Progenitor cell of endocrine pancreas (in vitro differentiated cells): ENCODE measurements at regions not wholly inside any gene's neighbourhood (a gene's known extent, or its start where the extent isn't known, plus 50 kb on each side); places are given as distances from the start of the nearest gene placed in this dataset.

ENCODE experiments used
- DNase-seq: peaks from one replicate; pipeline ENCODE4 v3.0.0; 2021; ENCODE audit warnings: low spot score; ENCODE audit not compliant: unreplicated experiment
- H3K27ac Mint-ChIP-seq: 2 replicates; pipeline ENCODE4 v1.8.0; 2021; ENCODE audit warnings: mild to moderate bottlenecking, moderate library complexity, mixed read lengths
- H3K27me3 Mint-ChIP-seq: 2 replicates; pipeline ENCODE4 v1.8.0; 2021; ENCODE audit warnings: mixed read lengths
- H3K36me3 Mint-ChIP-seq: 2 replicates; pipeline ENCODE4 v1.8.0; 2022; ENCODE audit warnings: mixed read lengths; ENCODE audit not compliant: insufficient read depth
- H3K4me1 Mint-ChIP-seq: 2 replicates; pipeline ENCODE4 v1.8.0; 2021; ENCODE audit warnings: low read depth, mixed read lengths
- H3K4me3 Mint-ChIP-seq: 2 replicates; pipeline ENCODE4 v1.8.0; 2021; ENCODE audit warnings: low read depth, mild to moderate bottlenecking, moderate library complexity, mixed read lengths
- H3K9me3 Mint-ChIP-seq: 2 replicates; pipeline ENCODE4 v1.8.0; 2021; ENCODE audit warnings: low read depth, mixed read lengths
- TF ChIP-seq, protein P1 (sequence below): fragments of 200-600 bp; sonication (generic); IDR thresholded peaks from one replicate; pipeline ENCODE4 v1.5.0; 2021; ENCODE audit warnings: antibody characterized with exemption, mild to moderate bottlenecking; ENCODE audit not compliant: unreplicated experiment

DNA sequence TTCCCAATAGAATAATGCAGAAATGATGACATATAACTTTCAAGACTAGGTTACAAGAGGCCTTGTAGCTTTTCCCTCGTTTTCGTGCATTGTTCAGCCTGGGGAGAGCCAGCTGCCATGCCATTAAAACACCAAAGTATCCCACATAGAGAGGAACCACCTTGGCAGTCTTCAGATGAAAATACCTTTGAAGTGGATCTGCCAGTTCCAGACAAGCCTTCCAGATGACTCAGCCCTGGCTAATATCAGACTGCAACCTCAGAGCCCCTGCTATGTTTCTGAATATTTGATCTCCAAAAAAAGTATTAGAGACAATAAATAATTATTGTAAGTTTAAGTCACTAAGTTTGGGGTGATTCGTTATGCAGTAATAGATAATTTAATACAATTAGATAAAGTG is 294.3 kb upstream of the GBE1 start:
- TF ChIP-seq, protein P1, sequence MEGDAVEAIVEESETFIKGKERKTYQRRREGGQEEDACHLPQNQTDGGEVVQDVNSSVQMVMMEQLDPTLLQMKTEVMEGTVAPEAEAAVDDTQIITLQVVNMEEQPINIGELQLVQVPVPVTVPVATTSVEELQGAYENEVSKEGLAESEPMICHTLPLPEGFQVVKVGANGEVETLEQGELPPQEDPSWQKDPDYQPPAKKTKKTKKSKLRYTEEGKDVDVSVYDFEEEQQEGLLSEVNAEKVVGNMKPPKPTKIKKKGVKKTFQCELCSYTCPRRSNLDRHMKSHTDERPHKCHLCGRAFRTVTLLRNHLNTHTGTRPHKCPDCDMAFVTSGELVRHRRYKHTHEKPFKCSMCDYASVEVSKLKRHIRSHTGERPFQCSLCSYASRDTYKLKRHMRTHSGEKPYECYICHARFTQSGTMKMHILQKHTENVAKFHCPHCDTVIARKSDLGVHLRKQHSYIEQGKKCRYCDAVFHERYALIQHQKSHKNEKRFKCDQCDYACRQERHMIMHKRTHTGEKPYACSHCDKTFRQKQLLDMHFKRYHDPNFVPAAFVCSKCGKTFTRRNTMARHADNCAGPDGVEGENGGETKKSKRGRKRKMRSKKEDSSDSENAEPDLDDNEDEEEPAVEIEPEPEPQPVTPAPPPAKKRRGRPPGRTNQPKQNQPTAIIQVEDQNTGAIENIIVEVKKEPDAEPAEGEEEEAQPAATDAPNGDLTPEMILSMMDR, result no peak
- no peaks in the 10 kb centered on the region for H3K9me3 Mint-ChIP-seq
- no peak for DNase-seq
- H3K27ac Mint-ChIP-seq, result no peak overlapping the region
- H3K4me1 Mint-ChIP-seq, result no peaks in the 10 kb centered on the region
- no peaks in the 10 kb centered on the region for H3K27me3 Mint-ChIP-seq
- no peaks in the 10 kb centered on the region for H3K36me3 Mint-ChIP-seq
- H3K4me3 Mint-ChIP-seq, result no peak overlapping the region

DNA sequence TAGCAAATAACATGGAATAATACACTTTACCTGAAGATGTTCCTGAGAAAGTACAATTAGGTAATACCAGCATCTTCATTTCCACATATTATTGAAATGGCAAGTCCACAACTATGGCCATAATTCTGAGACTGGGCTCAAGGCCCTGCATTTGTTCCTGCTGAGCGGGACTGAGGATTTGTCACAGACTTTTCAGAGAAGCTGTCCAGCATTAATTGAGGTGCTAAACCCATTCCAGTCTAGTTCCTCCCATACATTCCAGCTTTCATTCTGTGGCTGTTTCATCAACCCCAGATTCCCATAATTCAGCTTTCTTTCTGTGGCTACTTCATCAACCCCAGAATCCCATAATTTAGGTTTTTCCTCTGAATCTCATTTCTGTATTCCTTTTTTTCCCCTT is 293.4 kb upstream of the GBE1 start:
- no peaks in the 10 kb centered on the region for H3K27me3 Mint-ChIP-seq
- no peaks in the 10 kb centered on the region for H3K9me3 Mint-ChIP-seq
- H3K27ac Mint-ChIP-seq, result no peak overlapping the region
- no peak for DNase-seq
- H3K4me1 Mint-ChIP-seq, result no peaks in the 10 kb centered on the region
- TF ChIP-seq, protein P1, result no peak
- H3K36me3 Mint-ChIP-seq, result no peaks in the 10 kb centered on the region
- H3K4me3 Mint-ChIP-seq, result no peak overlapping the region

DNA sequence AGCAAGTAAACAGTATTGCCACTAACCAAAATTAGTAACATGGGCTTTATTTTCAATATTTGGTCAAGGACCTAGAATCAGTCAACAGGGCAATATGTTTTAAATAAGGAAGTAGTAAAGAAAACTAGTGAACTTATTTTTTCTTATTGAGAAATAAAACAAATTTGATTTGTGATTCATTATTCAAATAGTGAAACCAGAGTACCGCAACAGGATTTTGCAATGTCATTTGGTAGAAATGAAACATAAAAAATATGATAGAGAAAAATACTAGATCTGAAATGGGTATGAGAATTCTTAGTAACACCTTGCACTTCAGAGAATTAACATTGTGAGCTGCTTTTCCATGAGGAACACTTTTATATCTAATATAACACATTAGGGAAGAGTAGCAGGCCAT is 291.8 kb upstream of the GBE1 start:
- TF ChIP-seq, protein P1, result no peak
- no peaks in the 10 kb centered on the region for H3K9me3 Mint-ChIP-seq
- H3K27ac Mint-ChIP-seq, result no peak overlapping the region
- no peak overlapping the region for H3K4me3 Mint-ChIP-seq
- H3K27me3 Mint-ChIP-seq, result no peaks in the 10 kb centered on the region
- no peak for DNase-seq
- no peaks in the 10 kb centered on the region for H3K36me3 Mint-ChIP-seq
- no peaks in the 10 kb centered on the region for H3K4me1 Mint-ChIP-seq

DNA sequence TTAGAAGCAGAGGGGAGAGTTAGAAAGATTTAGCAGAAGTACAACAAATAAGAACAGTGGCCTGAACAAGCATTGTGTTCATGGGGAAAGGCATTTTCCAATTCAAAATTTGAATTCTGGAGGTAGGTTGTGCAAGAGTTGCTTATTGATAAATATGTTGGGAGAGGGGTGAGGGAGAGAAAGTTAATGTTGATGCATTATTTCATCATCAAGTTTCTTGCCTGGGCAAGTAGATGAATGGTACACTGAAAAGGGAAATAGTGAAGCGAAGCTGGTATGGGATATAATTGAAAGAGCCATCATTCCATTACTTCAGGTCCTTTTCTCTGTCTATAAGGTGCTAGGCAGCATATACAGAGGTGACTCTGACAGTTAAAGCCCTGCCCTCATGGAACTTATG is 288.9 kb upstream of the GBE1 start:
- no peaks in the 10 kb centered on the region for H3K27me3 Mint-ChIP-seq
- H3K4me3 Mint-ChIP-seq, result no peak overlapping the region
- no peak overlapping the region for H3K27ac Mint-ChIP-seq
- H3K36me3 Mint-ChIP-seq, result no peaks in the 10 kb centered on the region
- H3K4me1 Mint-ChIP-seq, result no peaks in the 10 kb centered on the region
- no peaks in the 10 kb centered on the region for H3K9me3 Mint-ChIP-seq
- DNase-seq, result no peak
- TF ChIP-seq, protein P1, result no peak

DNA sequence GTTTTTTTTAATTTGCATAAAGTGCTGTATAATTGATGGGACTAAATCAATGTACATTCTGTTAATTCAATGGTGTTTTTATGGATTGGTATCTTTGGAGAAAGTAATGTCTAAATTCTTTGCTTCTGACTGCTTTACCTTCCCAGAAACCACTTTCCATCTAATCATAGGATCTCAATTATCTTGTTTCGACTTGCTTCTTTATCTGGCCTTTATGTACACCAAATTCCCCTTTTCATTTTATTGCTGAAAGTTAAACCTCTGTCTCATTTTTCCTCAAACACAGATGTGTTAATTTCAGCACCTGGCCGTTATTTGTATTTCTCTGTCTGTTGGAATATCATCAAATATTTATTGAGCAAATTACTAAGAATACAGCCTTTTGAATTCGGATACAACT is 287.3 kb upstream of the GBE1 start:
- Mint-ChIP-seq H3K4me3 (no peak overlapping the region), H3K4me1 (peaks cover 8% of the 10 kb centered on the region), H3K36me3 (no peaks in the 10 kb centered on the region), H3K9me3 (no peaks in the 10 kb centered on the region), H3K27ac (no peak overlapping the region), H3K27me3 (no peaks in the 10 kb centered on the region)
- TF ChIP-seq, protein P1, result no peak
- no peak for DNase-seq
